ENCODE measurements at regions not wholly inside any gene's neighbourhood (a gene's known extent, or its start where the extent isn't known, plus 50 kb on each side); places are given as distances from the start of the nearest gene placed in this dataset.

GRCh38 chr6:5855787-5856470, 150.8 kb downstream of the NRN1 start:
- H3K4me3 ChIP-seq (ENCODE audit: low read depth, low read length) = no peak overlapping the region
- no peak for TF ChIP-seq CTCF (IDR thresholded peaks at IDR 0.05; ENCODE audit: borderline replicate concordance, insufficient read depth, low read depth, low read length)

GRCh38 chr6:5854899-5855298, 151.8 kb downstream of the NRN1 start:
- TF ChIP-seq CTCF (IDR thresholded peaks at IDR 0.05; ENCODE audit: borderline replicate concordance, insufficient read depth, low read depth, low read length) = no peak
- H3K4me3 ChIP-seq (ENCODE audit: low read depth, low read length) = no peak overlapping the region

- peak overlapping the region; percentile 52 for H3K4me3 ChIP-seq (ENCODE audit: low read depth, low read length)
These were observed 155.4 kb downstream of the NRN1 start for GRCh38 chr6:5851261-5851757.

GRCh38 chr6:5850848-5851255, 155.9 kb downstream of the NRN1 start:
- no peak for TF ChIP-seq CTCF (IDR thresholded peaks at IDR 0.05; ENCODE audit: borderline replicate concordance, insufficient read depth, low read depth, low read length)
- H3K4me3 ChIP-seq (ENCODE audit: low read depth, low read length) = no peak overlapping the region

More at GRCh38 chr6:5851261-5851757, 155.4 kb downstream of the NRN1 start:
- TF ChIP-seq CTCF (IDR thresholded peaks at IDR 0.05; ENCODE audit: borderline replicate concordance, insufficient read depth, low read depth, low read length) = no peak

- no peak overlapping the region for H3K4me3 ChIP-seq (ENCODE audit: low read depth, low read length)
- TF ChIP-seq CTCF (IDR thresholded peaks at IDR 0.05; ENCODE audit: borderline replicate concordance, insufficient read depth, low read depth, low read length) = no peak
These were observed 159.8 kb downstream of the NRN1 start for GRCh38 chr6:5846889-5847288.

GRCh38 chr6:5846335-5846734, 160.4 kb downstream of the NRN1 start:
- no peak for TF ChIP-seq CTCF (IDR thresholded peaks at IDR 0.05; ENCODE audit: borderline replicate concordance, insufficient read depth, low read depth, low read length)
- no peak overlapping the region for H3K4me3 ChIP-seq (ENCODE audit: low read depth, low read length)

- TF ChIP-seq CTCF (IDR thresholded peaks at IDR 0.05; ENCODE audit: borderline replicate concordance, insufficient read depth, low read depth, low read length) = no peak
- H3K4me3 ChIP-seq (ENCODE audit: low read depth, low read length) = no peak overlapping the region
These were observed 163.6 kb downstream of the NRN1 start for GRCh38 chr6:5843078-5843477.
